ENCODE measurements at regions not wholly inside any gene's neighbourhood (a gene's known extent, or its start where the extent isn't known, plus 50 kb on each side); places are given as distances from the start of the nearest gene placed in this dataset.

GRCh38 chr2:81194581-81194980 is 890.0 kb upstream of the LRRTM1 start:
- TF ChIP-seq CTCF (optimal IDR thresholded peaks at IDR 0.05 in 1 of 3, IDR thresholded peaks at IDR 0.05 in 1 of 3, conservative IDR thresholded peaks at IDR 0.05 in 1 of 3; ENCODE audit: extremely low read depth in 1 of 3, insufficient read depth in 2 of 3, low read length in 3 of 3) (no peak), EZH2 (IDR thresholded peaks at IDR 0.05; ENCODE audit: low read length) (no peak)
